GM12874 (cell line): ENCODE measurements at regions not wholly inside any gene's neighbourhood (a gene's known extent, or its start where the extent isn't known, plus 50 kb on each side); places are given as distances from the start of the nearest gene placed in this dataset.

Source experiments
- TF ChIP-seq, protein P1 (sequence below): IDR thresholded peaks from 2 replicates; pipeline ENCODE4 v1.5.1; 2011; ENCODE audit warnings: low read depth, mild to moderate bottlenecking, control low read depth, low read length, moderate library complexity; ENCODE audit not compliant: insufficient read depth

DNA sequence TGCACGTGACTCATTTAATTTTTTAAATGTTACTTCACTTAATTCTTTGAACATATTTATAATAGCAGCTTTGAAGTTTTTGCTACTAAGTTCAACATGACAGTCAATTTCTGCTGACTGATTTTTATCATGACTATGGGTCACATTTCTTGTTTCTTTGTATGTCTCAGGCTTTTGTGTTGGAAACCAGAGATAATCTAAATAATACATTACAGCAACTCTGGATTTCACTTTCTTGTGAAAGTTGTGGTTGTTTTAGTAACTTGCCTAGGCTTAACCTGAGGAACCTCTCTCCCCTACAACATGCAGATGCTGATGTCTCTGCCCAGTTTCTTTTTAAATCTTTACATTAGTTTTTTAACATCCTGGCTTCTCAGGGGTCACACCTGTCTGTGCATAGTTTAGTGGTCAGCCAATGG, 180.8 kb downstream of the CCDC71L start:
- TF ChIP-seq, protein P1, sequence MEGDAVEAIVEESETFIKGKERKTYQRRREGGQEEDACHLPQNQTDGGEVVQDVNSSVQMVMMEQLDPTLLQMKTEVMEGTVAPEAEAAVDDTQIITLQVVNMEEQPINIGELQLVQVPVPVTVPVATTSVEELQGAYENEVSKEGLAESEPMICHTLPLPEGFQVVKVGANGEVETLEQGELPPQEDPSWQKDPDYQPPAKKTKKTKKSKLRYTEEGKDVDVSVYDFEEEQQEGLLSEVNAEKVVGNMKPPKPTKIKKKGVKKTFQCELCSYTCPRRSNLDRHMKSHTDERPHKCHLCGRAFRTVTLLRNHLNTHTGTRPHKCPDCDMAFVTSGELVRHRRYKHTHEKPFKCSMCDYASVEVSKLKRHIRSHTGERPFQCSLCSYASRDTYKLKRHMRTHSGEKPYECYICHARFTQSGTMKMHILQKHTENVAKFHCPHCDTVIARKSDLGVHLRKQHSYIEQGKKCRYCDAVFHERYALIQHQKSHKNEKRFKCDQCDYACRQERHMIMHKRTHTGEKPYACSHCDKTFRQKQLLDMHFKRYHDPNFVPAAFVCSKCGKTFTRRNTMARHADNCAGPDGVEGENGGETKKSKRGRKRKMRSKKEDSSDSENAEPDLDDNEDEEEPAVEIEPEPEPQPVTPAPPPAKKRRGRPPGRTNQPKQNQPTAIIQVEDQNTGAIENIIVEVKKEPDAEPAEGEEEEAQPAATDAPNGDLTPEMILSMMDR: no peak

DNA sequence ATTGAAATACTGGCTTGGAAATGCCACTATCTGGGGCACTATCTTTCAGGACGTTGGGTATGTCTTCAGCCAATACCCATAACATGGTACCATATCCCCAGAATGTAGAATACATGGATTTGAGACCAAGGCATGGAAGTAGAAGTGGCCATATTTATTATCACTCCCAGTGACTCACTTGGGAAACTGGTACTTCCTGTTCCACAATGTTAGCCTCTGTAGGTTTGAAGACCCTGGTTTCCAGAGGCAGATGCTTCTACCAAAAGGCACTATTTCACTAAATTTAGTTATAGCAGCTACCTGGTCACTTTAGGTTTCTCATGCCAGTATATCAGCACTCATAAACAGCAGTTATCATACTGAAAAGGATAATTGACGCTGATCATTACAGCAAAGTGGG, 184.2 kb downstream of the CCDC71L start:
- TF ChIP-seq, protein P1: no peak

DNA sequence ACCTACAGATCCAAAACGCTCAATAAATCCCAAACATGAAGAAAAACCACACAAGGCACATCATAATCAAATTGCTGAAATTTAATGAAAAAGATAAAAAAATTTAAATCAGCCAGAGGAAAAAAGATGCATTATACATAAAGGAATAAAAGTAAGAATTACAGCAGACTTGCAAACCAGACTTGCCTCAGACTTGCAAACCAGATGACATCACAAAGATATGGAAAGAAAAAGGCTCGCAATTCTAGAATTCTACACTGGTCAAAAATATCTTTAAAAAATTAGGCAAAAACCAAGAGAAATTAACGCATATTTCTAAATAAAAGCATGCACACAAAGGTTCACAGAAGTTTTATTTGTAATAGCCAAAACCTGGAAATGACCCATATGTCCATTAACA, 188.0 kb upstream of the NAMPT start:
- TF ChIP-seq, protein P1: no peak

DNA sequence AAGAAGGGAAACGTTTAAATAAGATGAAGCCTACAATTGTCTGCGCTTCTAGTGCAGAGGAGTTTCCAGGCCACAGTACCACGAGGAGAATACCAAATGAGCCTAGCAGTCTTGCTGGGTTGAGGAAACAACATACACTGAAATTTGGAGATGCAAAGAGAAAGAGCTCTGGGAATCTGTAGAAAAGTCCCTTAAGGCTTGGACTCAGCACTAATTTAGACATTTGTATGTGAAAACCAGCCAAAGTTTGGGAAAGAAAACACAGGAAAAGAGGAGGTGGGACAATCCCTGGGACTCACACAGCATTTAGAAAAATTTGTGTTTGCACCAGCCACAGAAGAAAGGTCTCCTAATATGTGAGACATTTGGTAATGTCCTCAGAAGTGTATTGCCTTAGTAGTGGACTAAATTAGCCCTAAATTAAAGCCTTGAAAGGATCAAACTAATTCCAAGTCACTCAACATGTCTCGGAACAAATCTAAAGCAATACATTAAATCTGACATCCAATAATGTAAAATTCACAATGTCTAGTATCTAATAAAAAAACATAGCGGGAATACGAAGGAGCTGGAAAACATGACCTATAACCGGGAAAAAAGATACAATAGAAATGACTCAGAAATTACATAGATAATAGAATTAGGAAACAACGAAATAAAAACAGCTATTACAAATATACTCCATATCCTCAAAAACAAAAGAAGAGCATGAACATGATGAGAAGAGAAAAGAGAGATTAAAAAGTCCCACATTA, 187.1 kb upstream of the NAMPT start:
- TF ChIP-seq, protein P1: no peak

- TF ChIP-seq, protein P1: no peak
These were observed 186.2 kb upstream of the NAMPT start for GRCh38 chr7:106471021-106471420.

DNA sequence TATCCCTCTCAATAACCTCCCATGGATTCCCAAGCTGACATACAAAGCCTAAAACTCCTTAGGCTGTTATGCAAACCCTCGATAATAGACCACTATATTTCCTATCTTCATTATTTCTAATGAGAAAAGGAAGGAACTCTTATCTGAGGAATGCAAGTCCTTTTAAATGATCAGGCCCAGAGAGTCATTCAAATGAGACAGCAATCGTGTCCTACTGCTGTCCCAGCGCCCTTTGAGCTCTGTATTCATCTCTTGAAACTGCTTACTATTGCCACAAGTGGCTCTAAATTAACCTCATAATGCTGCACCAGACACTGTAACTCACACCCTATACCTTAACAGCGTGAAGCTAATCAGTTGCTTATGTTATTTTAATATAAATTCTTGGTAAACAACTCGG, 182.1 kb upstream of the NAMPT start:
- TF ChIP-seq, protein P1: no peak

GRCh38 chr7:106465704-106466468, 181.1 kb upstream of the NAMPT start:
- TF ChIP-seq, protein P1: no peak
